HFF-Myc (cell line): ENCODE measurements at regions not wholly inside any gene's neighbourhood (a gene's known extent, or its start where the extent isn't known, plus 50 kb on each side); places are given as distances from the start of the nearest gene placed in this dataset.
A peak's percentile ranks its signal among the peaks of the same experiment; 100 is the strongest.

Source experiments
- DNase-seq: peaks from one replicate; pipeline ENCODE4 v3.0.0-alpha.2; 2011; ENCODE audit warnings: low read depth; ENCODE audit errors: extremely low read depth
- H3K4me3 ChIP-seq: replicated peaks from 2 replicates; pipeline ENCODE4 v1.5.1; 2011; ENCODE audit warnings: low read depth, mild to moderate bottlenecking, control low read depth, low read length
- CTCF ChIP-seq: IDR thresholded peaks from 2 replicates; pipeline ENCODE4 v1.5.1; 2012; ENCODE audit warnings: mild to moderate bottlenecking, low read depth, low read length, control low read depth; ENCODE audit errors: missing control alignments

DNA sequence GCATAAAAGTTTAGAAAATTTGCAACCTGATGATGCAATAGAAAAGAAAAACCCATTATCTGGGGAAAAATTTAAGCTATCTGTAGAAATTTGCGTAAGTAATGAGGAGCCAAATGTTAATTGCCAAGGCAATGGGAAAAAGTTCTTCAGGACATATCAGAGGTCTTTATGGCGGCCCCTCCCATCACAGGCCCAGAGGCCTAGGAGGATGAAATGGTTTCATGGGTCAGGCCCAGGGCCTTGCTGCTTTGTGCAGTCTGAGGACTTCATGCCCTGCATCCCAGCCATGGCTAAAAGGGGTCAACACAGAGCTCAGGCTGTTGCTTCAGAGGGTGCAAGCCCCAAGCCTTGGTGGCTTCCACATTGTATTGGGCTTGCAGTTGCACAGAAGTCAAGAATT, 582.8 kb downstream of the COL12A1 start:
- TF ChIP-seq CTCF = no peak
- DNase-seq = no peak
- H3K4me3 ChIP-seq = no peak overlapping the region

DNA sequence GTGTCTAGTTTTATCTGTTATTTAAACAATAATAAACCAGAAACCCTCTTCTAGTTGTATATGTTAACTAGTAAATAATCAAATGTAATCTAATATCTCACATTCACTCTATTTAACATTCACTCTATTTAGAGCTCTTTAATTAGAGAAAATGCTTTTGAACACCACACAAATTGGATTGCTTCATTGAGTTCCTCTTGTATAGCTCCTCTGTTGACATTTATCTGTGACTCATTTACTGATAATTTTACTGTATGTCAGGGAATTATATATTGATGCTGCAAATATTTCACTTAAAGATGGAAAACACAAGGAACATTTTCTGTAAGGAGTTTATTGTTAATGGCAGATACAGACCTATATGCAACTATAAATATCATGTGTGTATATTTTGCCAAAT, 594.6 kb downstream of the COL12A1 start:
- no peak overlapping the region for H3K4me3 ChIP-seq
- DNase-seq = no peak
- TF ChIP-seq CTCF = no peak

GRCh38 chr6:74610352-74610751, 595.5 kb downstream of the COL12A1 start:
- no peak overlapping the region for H3K4me3 ChIP-seq
- DNase-seq = no peak
- no peak for TF ChIP-seq CTCF

DNA sequence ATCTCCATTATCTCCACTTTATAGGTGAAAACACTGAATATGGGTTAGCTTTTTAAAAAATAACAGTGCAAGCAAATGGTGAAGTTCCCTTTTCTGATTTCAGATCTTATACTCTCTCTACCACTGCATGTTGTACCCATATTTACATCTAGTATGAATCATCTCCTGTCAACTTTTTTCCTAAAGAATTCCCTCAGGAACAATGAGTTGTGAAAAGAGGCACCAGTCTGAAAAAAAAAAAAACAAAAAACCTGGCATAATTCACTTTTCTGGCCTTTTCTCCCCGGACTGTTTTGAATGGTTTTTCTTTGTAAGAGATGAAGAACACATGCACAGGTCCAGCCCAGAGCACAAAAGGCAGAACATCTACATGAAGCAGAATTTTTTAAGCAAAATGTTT, 596.0 kb downstream of the COL12A1 start:
- no peak for DNase-seq
- TF ChIP-seq CTCF = no peak
- no peak overlapping the region for H3K4me3 ChIP-seq

DNA sequence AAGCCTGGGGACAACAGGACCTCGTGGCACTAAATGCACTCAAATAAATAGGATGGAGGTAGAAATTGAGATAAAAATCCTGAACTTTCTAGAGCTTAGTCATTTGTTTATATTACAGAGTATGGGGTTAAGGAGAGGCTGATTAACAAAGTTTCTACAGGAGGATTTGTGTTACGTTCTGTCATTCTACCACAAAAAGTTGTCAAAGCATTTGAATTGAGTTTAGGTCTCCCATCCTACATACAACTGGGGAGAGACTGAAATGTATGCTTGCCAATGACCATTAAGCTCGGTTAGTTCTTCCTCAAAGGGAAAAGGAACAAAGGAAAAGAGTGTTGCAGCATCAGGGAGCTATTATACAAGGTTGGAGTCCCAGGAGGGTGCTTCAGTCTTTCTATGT, 597.9 kb downstream of the COL12A1 start:
- TF ChIP-seq CTCF = no peak
- H3K4me3 ChIP-seq = no peak overlapping the region
- DNase-seq = no peak

DNA sequence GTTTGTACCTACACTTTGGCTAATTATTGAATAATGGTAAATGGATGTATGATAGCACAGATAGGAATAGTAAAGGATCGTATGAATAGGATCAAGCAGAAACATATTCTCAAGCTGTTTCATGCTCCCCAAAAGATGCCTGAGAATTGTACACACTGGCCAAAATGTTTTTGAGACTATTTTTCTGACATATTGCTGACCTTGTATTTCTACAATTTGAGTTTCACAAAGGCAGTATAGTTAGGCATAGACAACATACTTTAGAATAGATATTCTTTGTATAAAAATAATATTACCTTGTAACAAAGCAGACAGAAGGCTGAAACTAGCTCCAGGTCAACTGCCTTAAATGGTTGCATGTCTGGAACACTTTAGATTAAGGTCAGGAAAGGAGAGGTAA, 598.4 kb downstream of the COL12A1 start:
- no peak overlapping the region for H3K4me3 ChIP-seq
- DNase-seq = no peak
- TF ChIP-seq CTCF = no peak

DNA sequence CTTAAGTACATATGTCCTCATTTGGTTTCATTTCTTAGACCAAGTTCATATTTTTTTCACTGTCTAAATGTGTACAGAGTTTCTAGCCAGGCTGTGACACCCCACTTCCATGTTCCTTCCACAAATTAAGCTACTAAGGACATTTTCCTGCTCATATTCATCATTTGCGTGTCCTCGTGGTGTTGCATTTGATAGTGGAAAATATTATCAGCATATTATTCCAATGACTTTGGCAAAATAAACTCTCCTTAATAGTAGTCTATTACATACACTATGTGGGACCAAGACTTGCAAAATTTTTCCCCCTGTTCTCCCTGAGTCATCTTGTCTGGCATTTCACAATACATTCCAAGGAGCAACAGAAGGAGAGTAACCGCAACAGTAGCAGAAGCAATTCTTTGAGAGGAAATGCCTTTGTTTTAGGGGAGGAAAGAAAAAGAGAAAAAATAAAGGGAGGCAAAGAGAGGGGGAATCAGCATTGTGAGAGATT, 599.2 kb downstream of the COL12A1 start:
- no peak overlapping the region for H3K4me3 ChIP-seq
- TF ChIP-seq CTCF = no peak
- peak; percentile 76 for DNase-seq
